PC-3 (cell line): ENCODE measurements at regions not wholly inside any gene's neighbourhood (a gene's known extent, or its start where the extent isn't known, plus 50 kb on each side); places are given as distances from the start of the nearest gene placed in this dataset.
A peak's percentile ranks its signal among the peaks of the same experiment; 100 is the strongest.

Experiments
- ATAC-seq: fragments of 200-7000 bp; cut with Tn5 transposase; 2 replicates; pipeline ENCODE4 v1.9.1; 2020; ENCODE audit warnings: mild to moderate bottlenecking, moderate library complexity
- BruUV-seq: library from RNA; stranded (reverse); fragments of 400-500 nt; replicated peaks from 2 replicates; lab custom pipeline; 2021; lab: Mats Ljungman, UMichigan
- CTCF ChIA-PET: fragments of 300-600 bp; sonication (Branson Sonifier 250); formaldehyde crosslinking; loops from one replicate; lab custom pipeline; 2022; ENCODE audit warnings: antibody characterized with exemption; lab: Charles Lee
- POLR2A ChIA-PET: fragments of 300-600 bp; sonication (Branson Sonifier 250); formaldehyde crosslinking; loops from one replicate; lab custom pipeline; 2022; ENCODE audit warnings: antibody characterized with exemption; ENCODE audit not compliant: unreplicated experiment; lab: Charles Lee
- DNase-seq: peaks from one replicate; pipeline ENCODE4 v3.0.0-alpha.2; 2015
- H2AFZ ChIP-seq: fragments of 300-600 bp; sonication (generic); 2 replicates; pipeline ENCODE4 v1.6.0; 2016; ENCODE audit warnings: antibody characterized with exemption, low read length
- H3F3A ChIP-seq: fragments of 300-600 bp; sonication (generic); one replicate; pipeline ENCODE4 v1.6.0; 2017; ENCODE audit warnings: antibody characterized with exemption, low read length, control low read depth, mild to moderate bottlenecking; ENCODE audit not compliant: unreplicated experiment
- H3K27ac ChIP-seq: fragments of 300-600 bp; sonication (generic); 2 replicates; pipeline ENCODE4 v1.5.1; 2016; ENCODE audit warnings: mild to moderate bottlenecking, low read length
- H3K27me3 ChIP-seq: fragments of 300-600 bp; sonication (generic); 2 replicates; pipeline ENCODE4 v1.6.1; 2016; ENCODE audit warnings: low read length, mixed read lengths
- H3K36me3 ChIP-seq: fragments of 300-600 bp; sonication (generic); 2 replicates; pipeline ENCODE4 v1.6.1; 2016; ENCODE audit warnings: low read depth, mixed run types, low read length, mixed read lengths
- H3K4me1 ChIP-seq: fragments of 300-600 bp; sonication (generic); 2 replicates; pipeline ENCODE4 v1.5.1; 2016; ENCODE audit warnings: low read length; ENCODE audit not compliant: insufficient read depth
- H3K4me2 ChIP-seq: fragments of 300-600 bp; sonication (generic); 2 replicates; pipeline ENCODE4 v1.6.0; 2016; ENCODE audit warnings: low read length
- H3K4me3 ChIP-seq: fragments of 300-600 bp; sonication (generic); 2 replicates; pipeline ENCODE4 v1.5.1; 2016; ENCODE audit warnings: mild to moderate bottlenecking, low read length, mixed read lengths
- H3K79me2 ChIP-seq: fragments of 300-600 bp; sonication (generic); 2 replicates; pipeline ENCODE4 v1.6.1; 2017; ENCODE audit warnings: low read length, mixed read lengths
- H3K9ac ChIP-seq: fragments of 300-600 bp; sonication (generic); 2 replicates; pipeline ENCODE4 v1.6.0; 2016; ENCODE audit warnings: mild to moderate bottlenecking, low read length
- H3K9me2 ChIP-seq: fragments of 300-600 bp; sonication (generic); replicated peaks from 2 replicates; pipeline ENCODE4 v1.6.1; 2016; ENCODE audit warnings: mixed run types, low read length, mixed read lengths
- H3K9me3 ChIP-seq: fragments of 300-600 bp; sonication (generic); 2 replicates; pipeline ENCODE4 v1.6.1; 2016; ENCODE audit warnings: low read length, mixed read lengths
- H4K20me1 ChIP-seq: fragments of 300-600 bp; sonication (generic); 2 replicates; pipeline ENCODE4 v1.6.1; 2016; ENCODE audit warnings: low read length, mixed read lengths
- CTCF ChIP-seq: fragments of 300-600 bp; sonication (generic); conservative IDR thresholded peaks from 2 replicates; pipeline ENCODE4 v1.5.1; 2017; ENCODE audit warnings: antibody characterized with exemption, low read depth, mild to moderate bottlenecking, low read length
- EZH2 ChIP-seq: fragments of 300-600 bp; sonication (generic); IDR thresholded peaks from one replicate; pipeline ENCODE4 v1.6.1; 2017; ENCODE audit warnings: antibody characterized with exemption, mild to moderate bottlenecking, low read length; ENCODE audit not compliant: unreplicated experiment
- EZH2phosphoT487 ChIP-seq: fragments of 300-600 bp; sonication (generic); IDR thresholded peaks from 2 replicates; pipeline ENCODE4 v1.6.1; 2018; ENCODE audit warnings: mild to moderate bottlenecking, antibody characterized with exemption, low read length, borderline replicate concordance
- intact Hi-C: fragments of 100-400 bp; cut with micrococcal nuclease; formaldehyde crosslinking; loops from 2 replicates; pipeline ENCODE4 v1.9.0; 2023

- intact Hi-C loops = loop anchor here (5.0 kb wide), 1 partner anchor 130 kb away; no protein-coding TSS in a partner anchor
These were observed 260.5 kb upstream of the MKLN1 start for GRCh38 chr7:131067220-131067619.

GRCh38 chr7:131068604-131069021, 259.1 kb upstream of the MKLN1 start:
- ChIA-PET POLR2A (no interaction called here), CTCF (interaction anchor here (0.5 to 0.7 kb wide), 4 partner anchors 28 to 234 kb away, joined by 3 to 4 read pairs (median 3); no protein-coding TSS in a partner anchor)
- H3K36me3 ChIP-seq = 0 out of 2 replicates have a peak, but pooled peaks cover 5% of the 10 kb centered on the region
- DNase-seq = peak; percentile 18
- H3K9ac ChIP-seq = no peak overlapping the region
- intact Hi-C loops = loop anchor here (1.0 to 5.0 kb wide), 3 partner anchors 129 to 356 kb away; no protein-coding TSS in a partner anchor
- no peak overlapping the region for H3K4me3 ChIP-seq
- BruUV-seq = no TSS peak
- 0 out of 2 replicates have a peak, but pooled peaks cover 18% of the 10 kb centered on the region for H3K79me2 ChIP-seq
- no peak overlapping the region for H3K4me2 ChIP-seq
- H3K4me1 ChIP-seq = peaks cover 15% of the 10 kb centered on the region
- H4K20me1 ChIP-seq = 0 out of 2 replicates have a peak, but pooled peaks cover 6% of the 10 kb centered on the region
- TF ChIP-seq CTCF (0 out of 2 replicates have a peak, but pooled peaks have one; percentile 21), EZH2phosphoT487 (no peak), EZH2 (no peak)
- H3K9me3 ChIP-seq = no peaks in the 10 kb centered on the region
- no peak overlapping the region for H2AFZ ChIP-seq
- H3K27ac ChIP-seq = no peak overlapping the region
- no peaks in the 10 kb centered on the region for H3F3A ChIP-seq
- no peak for ATAC-seq
- no peaks in the 10 kb centered on the region for H3K27me3 ChIP-seq
- H3K9me2 ChIP-seq = no peaks in the 10 kb centered on the region

More at GRCh38 chr7:131067220-131067619, 260.5 kb upstream of the MKLN1 start:
- BruUV-seq = no TSS peak
- Histone ChIP-seq H3K9me3 (no peaks in the 10 kb centered on the region), H3K27ac (no peak overlapping the region), H4K20me1 (0 out of 2 replicates have a peak, but pooled peaks cover under 1% of the 10 kb centered on the region), H3K27me3 (no peaks in the 10 kb centered on the region), H3K4me2 (no peak overlapping the region), H3K9ac (no peak overlapping the region), H3K4me3 (no peak overlapping the region), H3F3A (no peaks in the 10 kb centered on the region), H3K4me1 (peaks cover 9% of the 10 kb centered on the region), H2AFZ (no peak overlapping the region), H3K9me2 (no peaks in the 10 kb centered on the region), H3K79me2 (peaks cover 9% of the 10 kb centered on the region; the same call in 1 of the 2 replicates), H3K36me3 (0 out of 2 replicates have a peak, but pooled peaks cover 5% of the 10 kb centered on the region)
- DNase-seq (no peak), ATAC-seq (no peak)
- CTCF ChIA-PET = no interaction called here
- no peak for TF ChIP-seq EZH2phosphoT487
- no peak for TF ChIP-seq EZH2
- TF ChIP-seq CTCF = no peak
- POLR2A ChIA-PET = no interaction called here
